Spinal cord (tissue), 9 donors: ENCODE measurements at regions not wholly inside any gene's neighbourhood (a gene's known extent, or its start where the extent isn't known, plus 50 kb on each side); places are given as distances from the start of the nearest gene placed in this dataset.
"Not testable (repeated sequence)": the region's sequence is repeated elsewhere in the genome, so short reads cannot be mapped to it uniquely, and the experiment has no call there.

Source experiments
- DNase-seq, 6 donors: peaks; one replicate each; pipeline versions ENCODE4 v3.0.0 to v3.0.0-alpha.2; 2013 to 2015; ENCODE audit warnings: low spot score in 6 of 6, low read depth in 4 of 6
- H3K27ac ChIP-seq: one replicate; pipeline ENCODE4 v1.5.1; 2013; ENCODE audit warnings: low read depth, low read length, control low read depth
- H3K27me3 ChIP-seq: one replicate; pipeline ENCODE4 v1.6.1; 2013; ENCODE audit warnings: low read length; ENCODE audit not compliant: control insufficient read depth, insufficient read depth
- H3K36me3 ChIP-seq: one replicate; pipeline ENCODE4 v1.6.1; 2013; ENCODE audit warnings: low read length; ENCODE audit not compliant: control insufficient read depth, insufficient read depth
- H3K4me1 ChIP-seq: one replicate; pipeline ENCODE4 v1.6.1; 2013; ENCODE audit warnings: low read length; ENCODE audit not compliant: control insufficient read depth, insufficient read depth
- H3K4me3 ChIP-seq: one replicate; pipeline ENCODE4 v1.5.1; 2013; ENCODE audit warnings: low read depth, low read length, control low read depth
- H3K9me3 ChIP-seq: one replicate; pipeline ENCODE4 v1.6.1; 2013; ENCODE audit warnings: low read length; ENCODE audit not compliant: control insufficient read depth, insufficient read depth
- whole genome bisulfite sequencing: methylation state at CpG from one replicate; pipeline ENCODE4 v1.1.5; 2013; ENCODE audit warnings: missing lambda C conversion rate; ENCODE audit not compliant: insufficient coverage; 5-methylcytosine and 5-hydroxymethylcytosine counted together
- donor health status: healthy.

- H3K9me3 ChIP-seq: no peaks in the 10 kb centered on the region
- no peak for DNase-seq
- no peak overlapping the region for H3K27ac ChIP-seq
- no peaks in the 10 kb centered on the region for H3K36me3 ChIP-seq
- no CpG with 5 or more reads among the region's 1 CpG for WGBS
- H3K4me3 ChIP-seq: no peak overlapping the region
- H3K27me3 ChIP-seq: no peaks in the 10 kb centered on the region
- H3K4me1 ChIP-seq: no peaks in the 10 kb centered on the region
Measured at GRCh38 chr1:191419842-191420241, 738.4 kb upstream of the RGS18 start.

GRCh38 chr1:191427593-191427992 is 730.7 kb upstream of the RGS18 start:
- no peak for DNase-seq
- WGBS: no CpG with 5 or more reads among the region's 3 CpGs
- Histone ChIP-seq H3K27me3 (no peaks in the 10 kb centered on the region), H3K4me1 (no peaks in the 10 kb centered on the region), H3K4me3 (no peak overlapping the region), H3K9me3 (no peaks in the 10 kb centered on the region), H3K36me3 (no peaks in the 10 kb centered on the region), H3K27ac (no peak overlapping the region)

- Histone ChIP-seq H3K27me3 (no peaks in the 10 kb centered on the region), H3K36me3 (no peaks in the 10 kb centered on the region), H3K4me3 (no peak overlapping the region), H3K9me3 (peaks cover 2% of the 10 kb centered on the region), H3K27ac (no peak overlapping the region), H3K4me1 (no peaks in the 10 kb centered on the region)
- WGBS: 50% methylated on average over 2 of the region's 3 CpGs
- DNase-seq: no peak
Measured at GRCh38 chr1:191432817-191433216, 725.4 kb upstream of the RGS18 start.

- Histone ChIP-seq H3K27ac (no peak overlapping the region), H3K4me1 (no peaks in the 10 kb centered on the region), H3K27me3 (no peaks in the 10 kb centered on the region), H3K4me3 (no peak overlapping the region), H3K36me3 (no peaks in the 10 kb centered on the region), H3K9me3 (no peaks in the 10 kb centered on the region)
- DNase-seq: no peak
- no CpG with 5 or more reads among the region's 1 CpG for WGBS
Measured at GRCh38 chr1:191438979-191439378, 719.3 kb upstream of the RGS18 start.

GRCh38 chr1:191448279-191448678 is 710.0 kb upstream of the RGS18 start:
- H3K4me1 ChIP-seq, H3K4me3 ChIP-seq, DNase-seq, H3K27ac ChIP-seq, H3K9me3 ChIP-seq, H3K36me3 ChIP-seq, H3K27me3 ChIP-seq: not testable (repeated sequence)
- 97% methylated on average over 5 of the region's 9 CpGs for WGBS

- no peaks in the 10 kb centered on the region for H3K4me1 ChIP-seq
- 100% methylated on average over 1 of the region's 5 CpGs for WGBS
- no peak overlapping the region for H3K27ac ChIP-seq
- DNase-seq: peak in 1 of 6 donors; percentile 54
- H3K4me3 ChIP-seq: no peak overlapping the region
- H3K27me3 ChIP-seq: no peaks in the 10 kb centered on the region
- no peaks in the 10 kb centered on the region for H3K9me3 ChIP-seq
- no peaks in the 10 kb centered on the region for H3K36me3 ChIP-seq
Measured at GRCh38 chr1:191452586-191452985, 705.7 kb upstream of the RGS18 start.

- Histone ChIP-seq H3K27me3 (no peaks in the 10 kb centered on the region), H3K4me1 (no peaks in the 10 kb centered on the region), H3K4me3 (no peak overlapping the region), H3K27ac (no peak overlapping the region), H3K9me3 (no peaks in the 10 kb centered on the region), H3K36me3 (no peaks in the 10 kb centered on the region)
- 89% methylated on average over 2 of the region's 2 CpGs for WGBS
- DNase-seq: no peak
Measured at GRCh38 chr1:191453487-191453886, 704.8 kb upstream of the RGS18 start.

- Histone ChIP-seq H3K27me3 (no peaks in the 10 kb centered on the region), H3K36me3 (no peaks in the 10 kb centered on the region), H3K4me1 (no peaks in the 10 kb centered on the region), H3K9me3 (no peaks in the 10 kb centered on the region), H3K27ac (no peak overlapping the region), H3K4me3 (no peak overlapping the region)
- WGBS: no CpG with 5 or more reads among the region's 3 CpGs
- no peak for DNase-seq
Measured at GRCh38 chr1:191457889-191458288, 700.4 kb upstream of the RGS18 start.

GRCh38 chr1:191460234-191460633 is 698.0 kb upstream of the RGS18 start:
- DNase-seq: peak in 3 of 6 donors; percentile 12 to 89 (median 22)
- Histone ChIP-seq H3K27me3 (no peaks in the 10 kb centered on the region), H3K36me3 (no peaks in the 10 kb centered on the region)

GRCh38 chr1:191483988-191484387 is 674.3 kb upstream of the RGS18 start:
- Histone ChIP-seq H3K27me3 (no peaks in the 10 kb centered on the region), H3K27ac (no peak overlapping the region), H3K36me3 (no peaks in the 10 kb centered on the region), H3K9me3 (no peaks in the 10 kb centered on the region), H3K4me3 (no peak overlapping the region), H3K4me1 (no peaks in the 10 kb centered on the region)
- 100% methylated on average over 2 of the region's 3 CpGs for WGBS
- no peak for DNase-seq

More at GRCh38 chr1:191460234-191460633, 698.0 kb upstream of the RGS18 start:
- no peak overlapping the region for H3K27ac ChIP-seq
- no peak overlapping the region for H3K4me3 ChIP-seq
- peaks cover 2% of the 10 kb centered on the region for H3K9me3 ChIP-seq
- H3K4me1 ChIP-seq: no peaks in the 10 kb centered on the region
